GM12874 (cell line): ENCODE measurements at regions not wholly inside any gene's neighbourhood (a gene's known extent, or its start where the extent isn't known, plus 50 kb on each side); places are given as distances from the start of the nearest gene placed in this dataset.
A peak's percentile ranks its signal among the peaks of the same experiment; 100 is the strongest.

Source experiments
- CTCF ChIP-seq: IDR thresholded peaks from 2 replicates; pipeline ENCODE4 v1.5.1; 2011; ENCODE audit warnings: low read depth, mild to moderate bottlenecking, control low read depth, low read length, moderate library complexity; ENCODE audit not compliant: insufficient read depth

GRCh38 chr4:10925996-10926395, 241.4 kb upstream of the CLNK start:
- no peak for TF ChIP-seq CTCF

- no peak for TF ChIP-seq CTCF
Measured at GRCh38 chr4:10924274-10924673, 239.7 kb upstream of the CLNK start.

GRCh38 chr4:10917566-10917965, 233.0 kb upstream of the CLNK start:
- TF ChIP-seq CTCF = no peak

- TF ChIP-seq CTCF = no peak
Measured at GRCh38 chr4:10898072-10898471, 213.5 kb upstream of the CLNK start.

GRCh38 chr4:10897076-10897475, 212.5 kb upstream of the CLNK start:
- no peak for TF ChIP-seq CTCF

- TF ChIP-seq CTCF = peak; percentile 18; the same call in 1 of the 2 replicates
Measured at GRCh38 chr4:10893395-10893794, 208.8 kb upstream of the CLNK start.

GRCh38 chr4:10891866-10892265, 207.3 kb upstream of the CLNK start:
- TF ChIP-seq CTCF = no peak

GRCh38 chr4:10889819-10890218, 205.3 kb upstream of the CLNK start:
- TF ChIP-seq CTCF = no peak
